ENCODE measurements at regions not wholly inside any gene's neighbourhood (a gene's known extent, or its start where the extent isn't known, plus 50 kb on each side); places are given as distances from the start of the nearest gene placed in this dataset.

GRCh38 chr17:52524096-52524637 lies 365.7 kb upstream of the CA10 start:
- Histone ChIP-seq H3K27ac (ENCODE audit: low read length) (no peak overlapping the region), H3K9ac (ENCODE audit: low read length) (no peak overlapping the region), H3K9me3 (ENCODE audit: insufficient read depth, low read length) (no peaks in the 10 kb centered on the region), H3K4me1 (ENCODE audit: low read length) (peaks cover 10% of the 10 kb centered on the region), H3K4me2 (ENCODE audit: low read length) (no peak overlapping the region), H3K79me2 (ENCODE audit: low read length) (no peaks in the 10 kb centered on the region), H2AFZ (ENCODE audit: low read depth, low read length) (no peak overlapping the region), H3K4me3 (ENCODE audit: low read length) (no peak overlapping the region), H4K20me1 (ENCODE audit: insufficient read depth, low read length) (no peaks in the 10 kb centered on the region), H3K27me3 (ENCODE audit: low read depth, low read length) (no peaks in the 10 kb centered on the region), H3K36me3 (replicated peaks; ENCODE audit: low read depth, low read length) (no peaks in the 10 kb centered on the region)
- no peak for TF ChIP-seq CTCF (IDR thresholded peaks at IDR 0.05; ENCODE audit: low read depth, low read length)
- no peak for TF ChIP-seq EZH2phosphoT487 (IDR thresholded peaks at IDR 0.05; ENCODE audit: low read depth)

- H3K27ac ChIP-seq (ENCODE audit: low read length) = no peak overlapping the region
- no peak overlapping the region for H3K4me3 ChIP-seq (ENCODE audit: low read length)
- TF ChIP-seq EZH2phosphoT487 (IDR thresholded peaks at IDR 0.05; ENCODE audit: low read depth) (no peak), CTCF (IDR thresholded peaks at IDR 0.05; ENCODE audit: low read depth, low read length) (no peak)
- no peaks in the 10 kb centered on the region for H4K20me1 ChIP-seq (ENCODE audit: insufficient read depth, low read length)
- H3K9ac ChIP-seq (ENCODE audit: low read length) = no peak overlapping the region
- H3K4me2 ChIP-seq (ENCODE audit: low read length) = no peak overlapping the region
- H3K79me2 ChIP-seq (ENCODE audit: low read length) = no peaks in the 10 kb centered on the region
- no peaks in the 10 kb centered on the region for H3K27me3 ChIP-seq (ENCODE audit: low read depth, low read length)
- H2AFZ ChIP-seq (ENCODE audit: low read depth, low read length) = no peak overlapping the region
- H3K36me3 ChIP-seq (replicated peaks; ENCODE audit: low read depth, low read length) = no peaks in the 10 kb centered on the region
- no peaks in the 10 kb centered on the region for H3K9me3 ChIP-seq (ENCODE audit: insufficient read depth, low read length)
- no peaks in the 10 kb centered on the region for H3K4me1 ChIP-seq (ENCODE audit: low read length)
Measured at GRCh38 chr17:52517176-52517575, 358.7 kb upstream of the CA10 start.

GRCh38 chr17:52515927-52516326 lies 357.4 kb upstream of the CA10 start:
- Histone ChIP-seq H3K4me1 (ENCODE audit: low read length) (no peaks in the 10 kb centered on the region), H3K27ac (ENCODE audit: low read length) (no peak overlapping the region), H2AFZ (ENCODE audit: low read depth, low read length) (no peak overlapping the region), H3K36me3 (replicated peaks; ENCODE audit: low read depth, low read length) (no peaks in the 10 kb centered on the region), H4K20me1 (ENCODE audit: insufficient read depth, low read length) (no peaks in the 10 kb centered on the region), H3K9ac (ENCODE audit: low read length) (no peak overlapping the region), H3K79me2 (ENCODE audit: low read length) (no peaks in the 10 kb centered on the region), H3K4me3 (ENCODE audit: low read length) (no peak overlapping the region), H3K27me3 (ENCODE audit: low read depth, low read length) (no peaks in the 10 kb centered on the region), H3K9me3 (ENCODE audit: insufficient read depth, low read length) (no peaks in the 10 kb centered on the region; the same call in 1 of the 2 replicates), H3K4me2 (ENCODE audit: low read length) (no peak overlapping the region)
- no peak for TF ChIP-seq EZH2phosphoT487 (IDR thresholded peaks at IDR 0.05; ENCODE audit: low read depth)
- no peak for TF ChIP-seq CTCF (IDR thresholded peaks at IDR 0.05; ENCODE audit: low read depth, low read length)

- TF ChIP-seq EZH2phosphoT487 (IDR thresholded peaks at IDR 0.05; ENCODE audit: low read depth) = no peak
- TF ChIP-seq CTCF (IDR thresholded peaks at IDR 0.05; ENCODE audit: low read depth, low read length) = no peak
- H4K20me1 ChIP-seq (ENCODE audit: insufficient read depth, low read length) = no peaks in the 10 kb centered on the region
- H3K4me3 ChIP-seq (ENCODE audit: low read length) = no peak overlapping the region
- H3K27me3 ChIP-seq (ENCODE audit: low read depth, low read length) = no peaks in the 10 kb centered on the region
- H3K36me3 ChIP-seq (replicated peaks; ENCODE audit: low read depth, low read length) = no peaks in the 10 kb centered on the region
- H3K4me1 ChIP-seq (ENCODE audit: low read length) = no peaks in the 10 kb centered on the region
- no peak overlapping the region for H2AFZ ChIP-seq (ENCODE audit: low read depth, low read length)
- H3K27ac ChIP-seq (ENCODE audit: low read length) = no peak overlapping the region
- no peaks in the 10 kb centered on the region for H3K79me2 ChIP-seq (ENCODE audit: low read length)
- no peak overlapping the region for H3K4me2 ChIP-seq (ENCODE audit: low read length)
- H3K9me3 ChIP-seq (ENCODE audit: insufficient read depth, low read length) = no peaks in the 10 kb centered on the region
- no peak overlapping the region for H3K9ac ChIP-seq (ENCODE audit: low read length)
Measured at GRCh38 chr17:52505601-52506000, 347.1 kb upstream of the CA10 start.
